IPS-18c (cell line): ENCODE measurements at regions not wholly inside any gene's neighbourhood (a gene's known extent, or its start where the extent isn't known, plus 50 kb on each side); places are given as distances from the start of the nearest gene placed in this dataset.
"Not testable (repeated sequence)": the region's sequence is repeated elsewhere in the genome, so short reads cannot be mapped to it uniquely, and the experiment has no call there.

Source experiments
- H3K4me3 ChIP-seq: 2 replicates; pipeline ENCODE4 v1.7.0; 2013; ENCODE audit warnings: low read depth, mild to moderate bottlenecking, low read length, moderate library complexity; ENCODE audit not compliant: insufficient read depth
- H3K9me3 ChIP-seq: one replicate; pipeline ENCODE4 v1.6.1; 2013; ENCODE audit warnings: mild to moderate bottlenecking, low read length, moderate library complexity; ENCODE audit not compliant: control insufficient read depth, insufficient read depth

DNA sequence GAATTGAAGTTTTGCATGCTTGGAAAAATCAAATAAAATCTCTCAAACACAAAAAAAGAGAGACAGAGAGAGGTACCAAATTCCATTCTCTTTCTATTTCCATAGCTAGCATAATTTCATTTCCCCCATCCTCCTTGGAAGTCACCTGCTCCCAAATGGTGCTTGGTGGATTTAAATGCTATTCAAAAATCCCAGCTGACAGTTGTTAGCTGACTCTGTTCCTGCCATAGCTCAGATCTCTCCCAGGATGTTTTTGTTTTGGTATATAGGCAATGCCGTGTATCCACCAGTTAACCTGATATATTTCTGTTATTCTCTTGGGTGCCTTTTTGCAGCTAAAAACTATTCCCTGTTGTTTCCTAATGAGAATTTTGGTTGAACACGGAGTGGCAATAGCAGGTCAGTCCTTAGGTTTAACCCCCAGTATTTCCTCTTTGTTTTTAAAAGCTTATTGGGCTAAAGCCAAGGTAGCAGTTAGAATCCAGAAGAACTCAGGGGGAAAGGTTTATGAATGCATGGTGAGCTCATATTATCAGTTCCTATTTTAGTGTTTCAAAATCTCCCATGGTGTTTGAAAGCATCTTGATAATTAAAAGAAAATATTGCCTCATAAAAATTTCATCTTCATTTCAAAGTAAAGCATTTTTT lies 240.0 kb upstream of the GBE1 start:
- H3K4me3 ChIP-seq: no peak overlapping the region

DNA sequence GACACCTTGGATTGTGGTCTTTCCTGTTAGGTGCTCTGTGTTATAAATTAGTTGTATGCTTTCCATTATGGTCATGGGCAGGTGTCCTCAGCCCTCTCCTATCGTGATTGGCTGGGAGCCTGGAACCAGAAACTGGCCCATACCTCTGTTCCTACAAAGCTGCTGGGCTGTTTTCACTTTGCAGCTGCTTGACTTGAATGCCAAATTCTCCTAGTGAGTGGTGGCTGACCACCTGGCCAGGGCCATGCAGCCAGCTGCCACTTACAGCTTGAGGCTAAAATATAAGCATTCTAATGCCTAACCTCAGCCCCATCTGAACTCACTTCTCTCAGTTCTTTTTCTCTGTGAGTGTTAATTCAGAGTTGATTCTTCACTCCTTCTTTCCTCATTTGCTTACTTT lies 239.3 kb upstream of the GBE1 start:
- Histone ChIP-seq H3K9me3 (no peaks in the 10 kb centered on the region), H3K4me3 (no peak overlapping the region)

More for the DNA sequence above, 240.0 kb upstream of the GBE1 start:
- H3K9me3 ChIP-seq: no peaks in the 10 kb centered on the region

DNA sequence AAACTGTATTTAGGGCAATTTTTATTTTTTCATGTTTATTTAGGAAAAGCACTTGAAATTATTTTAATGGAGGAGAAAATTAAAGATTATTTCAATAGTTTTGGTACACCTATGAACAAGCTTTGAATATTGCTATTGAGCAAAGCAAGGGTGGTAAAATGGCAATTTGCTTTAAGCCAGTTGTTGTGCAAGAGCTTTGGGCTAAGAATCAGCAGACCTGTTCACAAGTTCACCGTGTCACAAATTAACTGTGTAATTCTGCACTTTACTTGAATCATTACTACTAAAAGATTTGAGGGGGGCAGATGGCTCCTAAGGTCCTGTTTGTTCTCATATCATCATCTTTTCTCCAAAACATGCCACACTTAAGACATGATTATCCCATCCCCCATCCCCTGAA lies 238.9 kb upstream of the GBE1 start:
- Histone ChIP-seq H3K4me3 (no peak overlapping the region), H3K9me3 (no peaks in the 10 kb centered on the region)

DNA sequence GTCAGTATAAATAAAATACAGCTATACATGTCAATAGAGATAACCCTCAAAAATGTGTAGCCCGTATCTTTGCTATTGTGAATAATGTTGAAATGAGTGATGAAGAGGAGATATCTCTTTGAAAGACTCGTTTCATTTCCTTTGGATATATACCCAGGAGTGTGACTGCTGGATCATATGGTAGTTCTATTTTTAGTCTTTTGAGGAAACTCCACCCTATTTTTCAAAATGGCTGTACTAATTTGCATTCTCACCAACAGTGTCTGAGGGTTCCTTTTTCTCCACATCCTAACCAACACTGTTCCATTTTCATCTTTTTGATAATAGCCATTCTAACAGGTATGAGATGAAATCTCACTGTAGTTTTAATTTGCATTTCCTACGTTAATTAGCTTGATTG lies 237.5 kb upstream of the GBE1 start:
- Histone ChIP-seq H3K9me3 (no peaks in the 10 kb centered on the region), H3K4me3 (no peak overlapping the region)

DNA sequence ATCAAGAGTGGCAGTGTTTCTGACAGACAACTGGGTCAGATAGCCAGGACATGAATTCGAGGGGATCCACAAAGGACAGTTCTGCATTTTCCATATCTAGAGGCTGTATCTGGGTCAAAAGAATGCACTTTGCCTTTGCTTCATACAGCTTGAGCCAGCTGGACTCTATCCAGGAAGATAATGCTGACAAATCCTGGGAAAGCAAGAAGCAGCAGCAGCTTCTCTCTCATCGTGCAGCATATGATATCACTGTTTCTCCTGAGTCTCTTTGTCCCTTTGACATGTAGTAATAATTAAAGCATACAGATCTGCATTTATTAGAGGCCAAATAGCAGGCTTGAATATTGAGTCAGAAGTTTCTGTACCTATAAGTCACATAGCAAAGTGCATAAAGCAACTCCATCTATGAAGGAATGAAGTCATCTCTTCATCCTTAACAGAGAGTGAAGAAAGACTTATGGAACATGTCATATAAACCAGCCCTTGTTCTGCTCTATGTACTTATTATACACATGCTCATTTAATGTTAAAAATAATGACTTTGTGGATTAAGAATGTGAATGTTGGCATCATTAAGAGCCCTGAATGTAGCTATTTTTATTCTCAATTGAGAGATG lies 236.8 kb upstream of the GBE1 start:
- no peaks in the 10 kb centered on the region for H3K9me3 ChIP-seq
- H3K4me3 ChIP-seq: no peak overlapping the region

DNA sequence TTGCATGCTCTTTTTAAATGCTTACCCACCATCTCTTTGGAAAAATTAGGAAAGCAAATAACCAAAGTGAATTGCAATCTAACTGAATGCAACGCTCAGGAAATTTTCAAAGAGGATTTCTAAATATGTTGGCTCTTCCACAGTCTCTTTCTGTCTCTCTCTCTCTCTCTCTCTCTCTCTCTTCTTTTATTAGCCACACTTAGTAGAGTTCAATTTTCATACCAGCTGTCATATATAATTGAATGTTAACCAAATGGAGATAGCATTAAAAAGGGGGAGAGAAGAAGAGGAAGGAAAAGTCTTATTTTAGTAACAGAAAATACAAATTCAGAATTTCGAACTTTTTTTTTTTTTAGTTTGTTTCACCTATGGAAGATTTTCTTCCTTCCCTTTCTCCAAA lies 235.9 kb upstream of the GBE1 start:
- no peaks in the 10 kb centered on the region for H3K9me3 ChIP-seq
- H3K4me3 ChIP-seq: no peak overlapping the region

DNA sequence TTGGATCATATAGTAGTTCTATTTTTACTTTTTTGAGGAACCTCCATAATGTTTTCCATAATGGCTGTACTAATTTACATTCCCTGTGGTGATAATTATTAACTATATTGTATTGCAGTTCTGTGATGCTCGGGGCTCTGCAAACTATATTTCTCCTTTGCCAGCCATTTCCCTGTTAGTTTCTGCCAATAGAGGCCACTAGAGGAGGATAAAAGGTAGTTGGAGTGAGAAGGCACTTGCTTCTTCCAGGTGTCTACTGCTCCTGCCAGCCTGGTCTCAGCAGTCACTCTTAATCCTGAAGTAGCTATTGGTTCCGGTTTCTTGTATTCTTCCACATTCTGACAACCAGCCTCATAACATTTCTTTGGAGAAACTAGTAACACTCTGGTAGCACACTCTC lies 233.9 kb upstream of the GBE1 start:
- H3K4me3 ChIP-seq: no peak overlapping the region
- no peaks in the 10 kb centered on the region for H3K9me3 ChIP-seq

DNA sequence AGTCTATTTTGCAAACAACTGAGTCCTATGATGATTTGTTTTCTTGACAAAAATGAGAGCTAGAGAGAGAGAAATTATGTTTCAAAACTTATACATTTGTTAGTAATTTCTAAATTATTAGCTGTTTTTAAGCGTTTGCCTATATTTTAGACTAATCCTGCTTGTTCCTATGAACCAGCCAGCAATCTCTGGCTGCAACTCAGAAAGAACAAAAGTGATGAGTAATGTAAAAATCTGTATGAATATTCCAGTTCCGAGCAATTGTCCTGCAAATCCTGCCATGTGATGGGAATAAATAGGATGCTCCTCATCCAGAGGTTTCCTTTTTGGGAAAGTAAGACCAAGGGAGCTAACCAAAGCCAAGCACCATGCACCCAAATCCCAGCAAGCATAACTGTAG lies 228.3 kb upstream of the GBE1 start:
- no peak overlapping the region for H3K4me3 ChIP-seq
- no peaks in the 10 kb centered on the region for H3K9me3 ChIP-seq

DNA sequence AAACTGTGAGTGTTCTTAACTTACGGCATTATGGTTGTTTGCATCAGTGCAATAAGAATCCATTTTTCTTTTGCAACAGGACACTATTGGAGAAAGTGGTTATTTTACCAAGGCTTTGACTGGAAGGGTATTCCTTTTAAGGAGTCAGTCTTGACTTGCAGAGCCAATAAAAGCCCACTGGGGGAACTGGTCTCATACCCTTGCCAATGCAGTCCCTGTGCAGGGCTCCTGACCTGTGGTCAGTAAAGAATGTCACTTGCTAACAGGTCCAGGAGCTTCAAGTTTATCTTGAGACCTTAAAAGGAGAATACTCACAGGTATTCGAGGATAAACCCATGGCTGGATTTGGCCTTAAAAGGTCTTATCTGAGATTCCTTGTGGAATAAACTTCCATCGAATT lies 227.8 kb upstream of the GBE1 start:
- Histone ChIP-seq H3K4me3 (no peak overlapping the region), H3K9me3 (no peaks in the 10 kb centered on the region)

DNA sequence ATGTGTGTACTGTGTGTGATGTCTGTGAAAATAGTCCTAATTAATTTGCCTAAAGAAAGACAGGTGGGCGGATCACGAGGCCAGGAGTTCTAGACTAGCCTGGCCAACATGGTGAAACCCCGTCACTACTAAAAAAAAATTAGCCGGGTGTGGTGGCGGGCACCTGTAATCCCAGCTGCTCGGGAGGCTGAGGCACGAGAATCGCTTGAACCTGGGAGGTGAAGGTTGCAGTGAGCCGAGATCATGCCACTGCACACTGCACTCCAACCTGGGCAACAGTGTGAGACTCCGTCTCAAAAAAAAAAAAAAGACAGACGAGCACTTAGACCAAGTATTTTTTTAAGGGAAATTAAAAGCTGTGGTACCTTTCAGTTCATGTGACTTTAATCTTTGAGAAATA lies 226.0 kb upstream of the GBE1 start:
- H3K4me3 ChIP-seq, H3K9me3 ChIP-seq: not testable (repeated sequence)

DNA sequence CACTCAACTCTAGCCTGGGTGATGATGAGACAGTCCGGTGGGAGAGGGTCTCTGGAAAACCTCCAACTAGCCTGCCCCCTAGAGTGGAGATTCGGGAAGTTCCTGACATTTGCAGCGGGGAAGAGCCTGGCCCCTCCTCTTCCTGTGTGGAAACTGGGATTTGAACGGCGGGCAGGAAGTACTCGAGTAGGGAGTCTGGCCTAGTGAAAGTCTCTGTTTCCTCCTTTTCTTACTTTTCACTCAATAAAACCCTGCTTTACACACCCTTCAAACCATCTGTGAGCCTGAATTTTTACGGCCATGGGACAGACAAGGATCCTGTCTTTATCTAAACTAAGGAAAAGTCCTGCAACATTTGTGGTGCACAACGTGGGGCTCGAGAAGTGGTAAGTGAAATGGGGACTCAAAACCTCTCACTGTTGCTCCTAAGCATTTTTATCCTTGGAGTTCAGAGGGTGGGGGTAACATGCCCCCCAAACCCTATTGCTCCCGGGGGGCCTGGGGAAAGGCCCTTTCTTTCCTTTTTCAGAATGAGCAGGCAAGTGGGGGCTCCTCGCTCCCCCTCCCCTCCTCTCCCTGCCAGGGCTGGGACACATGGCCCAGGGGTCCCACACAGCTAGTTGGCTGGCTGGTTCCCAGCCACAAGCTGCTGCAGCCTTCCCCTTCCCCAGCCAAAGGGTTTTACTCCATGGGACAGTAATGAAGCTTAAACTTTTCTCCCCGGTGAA lies 224.7 kb upstream of the GBE1 start:
- H3K4me3 ChIP-seq: no peak overlapping the region
- no peaks in the 10 kb centered on the region for H3K9me3 ChIP-seq

DNA sequence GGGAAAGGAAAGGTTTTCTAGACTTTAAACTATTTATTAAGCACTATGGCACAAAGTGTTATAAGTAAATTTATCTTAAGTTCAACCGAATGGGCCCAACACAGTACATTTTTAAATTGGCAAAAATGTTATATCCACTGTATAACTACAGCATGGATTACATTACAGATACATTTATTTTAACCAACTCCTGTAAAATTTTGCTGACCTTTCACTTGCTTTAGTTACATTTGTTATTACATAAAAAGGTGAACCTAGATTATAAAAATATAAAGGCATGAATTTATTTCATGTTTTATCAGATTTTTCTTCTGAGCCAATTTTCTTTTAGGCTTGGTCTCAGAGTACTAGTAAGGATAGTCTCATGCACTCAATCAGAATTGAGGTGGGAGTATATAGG lies 221.9 kb upstream of the GBE1 start:
- no peak overlapping the region for H3K4me3 ChIP-seq
- no peaks in the 10 kb centered on the region for H3K9me3 ChIP-seq

DNA sequence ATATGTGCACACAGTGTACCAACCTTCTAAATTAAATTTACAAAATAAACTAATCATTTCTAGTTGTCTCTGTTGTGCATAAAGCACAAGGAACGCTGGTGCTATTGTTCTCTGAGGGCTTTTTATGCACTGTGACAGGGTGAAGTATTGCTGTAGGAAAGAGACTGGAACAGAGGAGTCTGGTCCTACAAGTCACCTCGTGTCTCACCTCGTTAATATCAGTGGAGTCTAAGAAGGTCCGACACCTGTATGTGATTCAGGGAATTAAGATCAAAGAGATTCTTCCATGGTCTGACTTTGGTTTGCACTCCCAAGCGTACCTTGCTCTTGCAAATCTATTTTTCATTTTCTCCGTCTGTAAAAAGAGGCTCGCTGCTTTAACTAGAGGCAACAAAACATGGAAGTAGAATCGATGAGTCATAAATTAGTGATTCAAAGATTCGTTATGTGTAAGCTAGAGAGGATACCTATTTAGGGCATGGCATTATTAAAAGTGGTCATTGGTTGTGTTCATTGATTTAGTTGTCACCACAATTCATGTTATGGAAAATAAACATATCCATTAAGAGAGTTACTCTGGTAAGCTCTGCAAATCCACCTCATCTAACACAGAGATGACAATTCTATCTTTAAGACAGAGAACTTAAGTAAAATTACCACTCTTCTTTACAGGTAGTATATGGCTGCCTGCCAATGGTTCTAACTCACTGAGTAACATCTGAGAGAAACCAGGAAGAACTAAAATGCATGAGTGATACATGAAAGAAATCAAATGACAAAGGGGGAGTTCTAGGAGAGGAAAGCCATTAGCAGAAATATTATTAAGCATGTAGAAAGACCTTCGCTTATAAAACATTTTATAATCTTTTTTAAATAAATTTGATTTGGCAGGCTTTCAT lies 219.4 kb upstream of the GBE1 start:
- Histone ChIP-seq H3K4me3 (no peak overlapping the region), H3K9me3 (no peaks in the 10 kb centered on the region)

DNA sequence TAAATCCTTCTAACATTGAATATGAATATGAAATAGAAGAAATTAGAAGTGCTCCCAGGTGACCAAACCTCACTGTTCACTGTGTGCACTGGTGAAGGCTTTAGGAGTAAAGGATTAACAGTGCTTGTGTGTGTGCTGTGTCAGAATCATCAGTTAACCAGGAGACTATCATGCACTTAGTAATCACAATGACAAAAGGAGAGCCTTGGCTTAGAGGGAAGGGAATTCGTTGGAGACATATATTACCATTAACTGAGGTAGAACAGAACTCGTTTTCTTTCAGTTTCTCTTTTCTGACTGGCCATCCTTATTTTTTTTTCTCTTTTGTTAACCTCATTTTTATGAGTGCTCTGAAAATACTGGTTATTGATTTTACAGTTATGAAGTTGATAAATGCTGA lies 213.3 kb upstream of the GBE1 start:
- H3K4me3 ChIP-seq: no peak overlapping the region

DNA sequence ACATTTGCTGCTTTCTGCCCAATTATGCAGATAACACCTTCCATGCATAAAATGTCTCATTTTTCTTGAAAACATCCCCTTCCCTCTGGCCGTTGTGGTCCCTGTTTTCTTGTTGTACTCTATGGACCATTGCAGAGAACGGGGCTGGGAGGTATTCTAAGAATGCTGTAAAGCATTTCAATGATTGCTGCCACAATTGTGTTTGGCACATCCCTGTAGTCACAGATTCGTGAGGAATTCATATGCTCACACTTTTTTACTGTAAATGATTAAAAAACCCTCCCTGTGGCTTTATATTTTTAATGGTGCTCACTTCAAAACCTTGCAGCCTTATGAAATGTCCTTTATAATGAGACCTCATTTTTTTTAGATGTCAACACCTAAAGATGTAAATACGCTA lies 207.2 kb upstream of the GBE1 start:
- Histone ChIP-seq H3K4me3 (no peak overlapping the region), H3K9me3 (no peaks in the 10 kb centered on the region)

More for the DNA sequence above, 213.3 kb upstream of the GBE1 start:
- H3K9me3 ChIP-seq: no peaks in the 10 kb centered on the region

DNA sequence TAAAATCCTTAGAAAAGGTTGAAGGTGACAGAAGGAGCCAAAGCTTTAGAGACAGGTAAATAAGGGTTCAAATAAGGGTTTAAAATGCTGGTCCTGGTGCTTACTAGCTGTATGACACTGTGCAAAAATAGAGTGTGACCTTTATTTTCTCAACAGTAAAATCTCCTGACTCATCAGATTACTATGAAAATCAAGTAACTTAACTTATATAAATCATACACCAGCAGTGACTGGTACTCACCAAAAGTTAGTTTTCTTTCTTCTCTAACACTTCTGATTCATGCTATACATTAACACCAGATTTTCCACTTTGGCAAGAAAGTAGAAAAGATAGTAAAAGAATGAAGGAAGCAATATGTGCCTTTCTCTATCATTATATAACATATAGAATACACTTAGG lies 205.9 kb upstream of the GBE1 start:
- H3K4me3 ChIP-seq: no peak overlapping the region
- no peaks in the 10 kb centered on the region for H3K9me3 ChIP-seq

DNA sequence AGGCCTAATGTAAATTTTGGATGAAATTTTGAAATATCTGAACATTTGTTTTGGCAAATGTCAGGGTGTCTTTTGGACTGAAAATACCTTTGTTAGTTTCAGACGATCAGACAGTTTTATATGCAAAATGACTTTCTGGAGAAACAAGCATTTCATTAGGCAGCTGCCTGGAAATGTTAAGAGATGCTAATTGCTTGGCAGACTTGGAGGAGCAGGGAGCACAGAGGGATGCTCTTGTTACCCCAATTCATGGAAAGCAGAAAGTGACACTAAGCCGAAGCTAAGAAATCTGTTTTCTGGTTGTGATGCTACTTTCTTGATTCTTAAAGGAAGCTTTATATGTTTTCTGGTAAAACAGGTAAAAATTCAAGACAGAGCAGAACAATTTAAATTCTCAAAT lies 204.3 kb upstream of the GBE1 start:
- no peak overlapping the region for H3K4me3 ChIP-seq
- no peaks in the 10 kb centered on the region for H3K9me3 ChIP-seq

DNA sequence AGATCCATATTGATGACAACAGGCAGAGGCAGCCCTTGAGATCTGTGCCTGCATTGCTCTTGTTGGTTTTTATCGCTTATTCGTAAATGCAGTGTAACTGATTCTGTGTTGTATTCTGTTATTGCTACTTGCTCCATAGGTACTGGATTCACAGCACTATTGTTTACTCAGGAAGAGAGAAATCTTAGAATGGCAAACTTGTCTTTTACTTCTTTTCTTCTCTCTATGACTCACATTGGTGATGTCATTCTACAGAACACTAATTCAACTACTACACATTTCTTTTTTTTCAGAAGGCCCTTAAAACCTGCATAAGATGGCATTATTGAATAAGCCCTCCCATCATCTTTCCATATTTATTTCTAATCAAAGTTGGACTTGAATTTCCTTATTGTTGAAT lies 201.0 kb upstream of the GBE1 start:
- Histone ChIP-seq H3K4me3 (no peak overlapping the region), H3K9me3 (no peaks in the 10 kb centered on the region)
